Thoracic aorta (tissue), 2 donors: ENCODE measurements at regions not wholly inside any gene's neighbourhood (a gene's known extent, or its start where the extent isn't known, plus 50 kb on each side); places are given as distances from the start of the nearest gene placed in this dataset.
"Not testable (repeated sequence)": the region's sequence is repeated elsewhere in the genome, so short reads cannot be mapped to it uniquely, and the experiment has no call there.

Experiments
- ATAC-seq: fragments of 150-250 bp; one replicate; pipeline ENCODE4 v1.8.0; 2017; ENCODE audit warnings: low read depth; ENCODE audit not compliant: insufficient number of reproducible peaks, low FRiP score
- DNase-seq: peaks from one replicate; pipeline ENCODE4 v3.0.0-alpha.2; 2020; ENCODE audit warnings: low spot score
- H3K27ac ChIP-seq, 2 donors: fragments of 200-600 bp; sonication (generic); 1 replicate in 1 of 2; 2 replicates in 1 of 2; pipeline ENCODE4 v1.5.1; 2016; ENCODE audit warnings: mild to moderate bottlenecking in 2 of 2, moderate library complexity in 2 of 2
- H3K27me3 ChIP-seq: fragments of 200-600 bp; sonication (generic); replicated peaks from 2 replicates; pipeline ENCODE4 v1.6.0; 2016; ENCODE audit warnings: mild to moderate bottlenecking; ENCODE audit not compliant: insufficient read depth
- H3K36me3 ChIP-seq: fragments of 200-600 bp; sonication (generic); one replicate; pipeline ENCODE4 v1.5.1; 2016
- H3K4me1 ChIP-seq, 2 donors: fragments of 200-600 bp; sonication (generic); 1 replicate in 1 of 2; 2 replicates in 1 of 2; pipeline versions ENCODE4 v1.5.1 to v1.6.0; 2016; ENCODE audit warnings: low read depth in 2 of 2, mild to moderate bottlenecking in 1 of 2; ENCODE audit not compliant: control insufficient read depth in 1 of 2
- H3K4me3 ChIP-seq: fragments of 200-600 bp; sonication (generic); 2 replicates; pipeline ENCODE4 v1.5.1; 2016; ENCODE audit warnings: mild to moderate bottlenecking
- H3K9me3 ChIP-seq: fragments of 200-600 bp; sonication (generic); 2 replicates; pipeline ENCODE4 v1.5.1; 2016
- CTCF ChIP-seq: fragments of 200-600 bp; sonication (generic); IDR thresholded peaks from one replicate; pipeline ENCODE4 v1.5.1; 2019; ENCODE audit warnings: antibody characterized with exemption

GRCh38 chr5:23440703-23441102 is 66.7 kb upstream of the PRDM9 start:
- H3K4me1 ChIP-seq, result no peaks in the 10 kb centered on the region
- no peaks in the 10 kb centered on the region for H3K27me3 ChIP-seq
- no peak for ATAC-seq
- no peak for DNase-seq
- H3K27ac ChIP-seq, result no peak overlapping the region
- no peaks in the 10 kb centered on the region for H3K36me3 ChIP-seq
- no peaks in the 10 kb centered on the region for H3K9me3 ChIP-seq
- H3K4me3 ChIP-seq, result no peak overlapping the region
- TF ChIP-seq CTCF, result no peak

DNA sequence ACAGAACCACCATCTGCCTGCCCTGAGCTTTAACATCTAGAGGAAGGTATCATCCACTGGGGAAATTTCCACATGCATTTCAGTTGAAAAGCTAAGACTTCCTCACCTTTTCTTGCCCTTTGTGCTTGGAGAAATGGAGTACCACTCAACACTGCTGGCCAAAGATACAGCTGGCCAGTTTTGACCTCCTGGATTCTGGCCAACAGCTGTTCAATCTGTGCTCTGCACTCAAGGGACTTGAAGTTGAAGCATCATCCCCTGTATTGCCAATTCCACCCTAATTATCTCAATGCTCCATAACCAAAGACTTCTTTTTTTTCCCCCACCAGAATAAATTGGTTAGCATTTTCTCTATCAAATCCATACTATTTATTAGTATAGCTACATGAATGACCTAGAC is 70.4 kb upstream of the PRDM9 start:
- no peaks in the 10 kb centered on the region for H3K36me3 ChIP-seq
- ATAC-seq (no peak), DNase-seq (no peak)
- H3K27ac ChIP-seq, result no peak overlapping the region
- no peak for TF ChIP-seq CTCF
- no peaks in the 10 kb centered on the region for H3K9me3 ChIP-seq
- no peaks in the 10 kb centered on the region for H3K27me3 ChIP-seq
- H3K4me3 ChIP-seq, result no peak overlapping the region
- no peaks in the 10 kb centered on the region for H3K4me1 ChIP-seq

GRCh38 chr5:23433534-23434315 is 73.7 kb upstream of the PRDM9 start:
- no peaks in the 10 kb centered on the region for H3K36me3 ChIP-seq
- DNase-seq (no peak), ATAC-seq (no peak)
- H3K4me3 ChIP-seq, result no peak overlapping the region
- H3K27me3 ChIP-seq, result no peaks in the 10 kb centered on the region
- H3K9me3 ChIP-seq, result no peaks in the 10 kb centered on the region
- H3K4me1 ChIP-seq, result no peaks in the 10 kb centered on the region
- TF ChIP-seq CTCF, result no peak
- no peak overlapping the region for H3K27ac ChIP-seq

DNA sequence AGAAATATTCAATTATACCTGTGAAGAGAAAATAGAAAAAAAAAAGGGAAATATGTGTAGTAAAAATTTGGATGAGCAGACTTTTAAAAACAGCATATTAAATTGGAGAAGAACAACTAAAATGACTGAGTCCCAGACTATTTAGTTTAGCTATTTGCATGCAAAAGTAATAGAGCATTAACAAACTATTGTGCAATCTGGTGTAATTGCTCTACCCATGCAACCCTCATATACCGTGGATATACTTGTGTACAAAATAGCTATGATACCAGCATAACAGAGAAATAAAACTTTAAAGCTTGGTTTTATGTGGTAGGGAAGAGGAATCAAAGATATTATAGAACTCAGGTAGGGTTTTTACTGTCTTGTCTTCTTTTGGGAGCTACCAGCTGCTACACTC is 78.7 kb upstream of the PRDM9 start:
- H3K4me1 ChIP-seq, result no peaks in the 10 kb centered on the region
- H3K36me3 ChIP-seq, result no peaks in the 10 kb centered on the region
- DNase-seq, result no peak
- ATAC-seq, result no peak
- H3K27me3 ChIP-seq, result no peaks in the 10 kb centered on the region
- H3K27ac ChIP-seq, result no peak overlapping the region
- no peak overlapping the region for H3K4me3 ChIP-seq
- no peaks in the 10 kb centered on the region for H3K9me3 ChIP-seq
- no peak for TF ChIP-seq CTCF

GRCh38 chr5:23420214-23420613 is 87.2 kb upstream of the PRDM9 start:
- H3K4me3 ChIP-seq, H3K9me3 ChIP-seq, ATAC-seq, H3K27ac ChIP-seq, DNase-seq, H3K4me1 ChIP-seq, H3K36me3 ChIP-seq, H3K27me3 ChIP-seq: not testable (repeated sequence)

- TF ChIP-seq CTCF, result no peak
- H3K4me1 ChIP-seq, result no peaks in the 10 kb centered on the region
- no peak overlapping the region for H3K27ac ChIP-seq
- no peaks in the 10 kb centered on the region for H3K9me3 ChIP-seq
- ATAC-seq (no peak), DNase-seq (no peak)
- H3K27me3 ChIP-seq, result no peaks in the 10 kb centered on the region
- no peak overlapping the region for H3K4me3 ChIP-seq
- H3K36me3 ChIP-seq, result no peaks in the 10 kb centered on the region
Observed at GRCh38 chr5:23419115-23419514, 88.3 kb upstream of the PRDM9 start.
